ENCODE measurements at regions not wholly inside any gene's neighbourhood (a gene's known extent, or its start where the extent isn't known, plus 50 kb on each side); places are given as distances from the start of the nearest gene placed in this dataset.

DNA sequence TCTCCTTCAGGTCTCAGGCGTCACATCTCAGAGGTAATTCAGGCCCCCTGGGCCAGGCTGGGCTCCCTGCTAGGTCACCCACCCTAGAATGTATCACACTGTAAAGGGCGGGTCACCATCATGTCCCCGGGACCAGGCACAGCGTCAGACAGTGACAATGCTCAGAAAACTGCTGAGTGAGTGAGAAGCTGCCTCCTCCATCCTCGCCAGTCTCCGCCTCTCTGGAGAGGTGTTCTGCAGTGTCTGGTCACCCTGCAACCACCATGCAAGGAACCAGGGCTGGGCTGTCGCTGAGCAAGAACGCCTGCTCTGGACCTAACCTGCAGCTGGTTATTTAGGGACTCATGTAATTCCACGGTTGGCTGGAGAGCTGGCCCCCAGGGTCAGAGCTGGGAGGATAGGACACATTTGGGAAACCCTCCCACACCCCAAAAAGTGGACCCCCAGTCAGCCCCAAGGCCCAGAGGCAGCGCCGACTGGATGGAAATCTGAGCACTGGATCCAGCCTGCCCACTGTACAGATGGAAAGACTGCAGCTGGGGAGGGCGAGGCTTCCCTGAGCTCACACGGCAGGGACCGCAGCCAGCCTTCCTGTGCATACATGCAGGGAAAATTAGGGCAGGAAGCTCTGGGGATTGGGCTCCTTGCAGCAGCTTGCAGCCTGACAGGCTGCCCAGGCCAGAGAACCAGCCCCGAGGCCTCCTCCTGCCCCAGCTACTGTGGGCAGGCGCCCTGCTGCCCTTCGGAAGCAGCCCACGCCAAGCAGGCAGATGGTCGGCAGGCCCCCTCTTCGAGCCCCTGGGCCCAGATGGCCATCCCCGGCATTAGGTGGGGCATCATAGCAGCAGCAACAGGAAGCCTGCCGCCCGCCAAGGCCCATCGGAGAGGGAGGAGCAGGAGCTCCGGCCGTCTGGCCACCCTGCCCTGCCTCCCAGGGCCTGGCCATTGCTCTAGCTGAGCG lies 105.4 kb upstream of the ZMIZ1 start:
- TF ChIP-seq TAF1 (IDR thresholded peaks at IDR 0.05; ENCODE audit: borderline replicate concordance, low read depth, low read length) (no peak), MEF2A (IDR thresholded peaks at IDR 0.05; ENCODE audit: borderline replicate concordance, low read depth) (no peak), RAD21 (IDR thresholded peaks at IDR 0.05; ENCODE audit: low read length) (peak; percentile 38), RFX5 (IDR thresholded peaks at IDR 0.05; ENCODE audit: low read length) (no peak), EZH2phosphoT487 (IDR thresholded peaks at IDR 0.05; ENCODE audit: borderline replicate concordance, low read depth) (no peak), NFIC (IDR thresholded peaks at IDR 0.05; ENCODE audit: borderline replicate concordance) (no peak), FOXJ3 (CRISPR knock-in tag; IDR thresholded peaks at IDR 0.05) (peak; percentile 97), USF2 (IDR thresholded peaks at IDR 0.05; ENCODE audit: borderline replicate concordance, low read depth, low read length) (no peak), NRF1 (IDR thresholded peaks at IDR 0.05; ENCODE audit: low read depth, low read length) (no peak), GABPA (IDR thresholded peaks at IDR 0.05; ENCODE audit: low read depth) (no peak), TEAD4 (IDR thresholded peaks at IDR 0.05; ENCODE audit: borderline replicate concordance, insufficient read depth) (no peak)
- TF ChIP-seq, protein P1, sequence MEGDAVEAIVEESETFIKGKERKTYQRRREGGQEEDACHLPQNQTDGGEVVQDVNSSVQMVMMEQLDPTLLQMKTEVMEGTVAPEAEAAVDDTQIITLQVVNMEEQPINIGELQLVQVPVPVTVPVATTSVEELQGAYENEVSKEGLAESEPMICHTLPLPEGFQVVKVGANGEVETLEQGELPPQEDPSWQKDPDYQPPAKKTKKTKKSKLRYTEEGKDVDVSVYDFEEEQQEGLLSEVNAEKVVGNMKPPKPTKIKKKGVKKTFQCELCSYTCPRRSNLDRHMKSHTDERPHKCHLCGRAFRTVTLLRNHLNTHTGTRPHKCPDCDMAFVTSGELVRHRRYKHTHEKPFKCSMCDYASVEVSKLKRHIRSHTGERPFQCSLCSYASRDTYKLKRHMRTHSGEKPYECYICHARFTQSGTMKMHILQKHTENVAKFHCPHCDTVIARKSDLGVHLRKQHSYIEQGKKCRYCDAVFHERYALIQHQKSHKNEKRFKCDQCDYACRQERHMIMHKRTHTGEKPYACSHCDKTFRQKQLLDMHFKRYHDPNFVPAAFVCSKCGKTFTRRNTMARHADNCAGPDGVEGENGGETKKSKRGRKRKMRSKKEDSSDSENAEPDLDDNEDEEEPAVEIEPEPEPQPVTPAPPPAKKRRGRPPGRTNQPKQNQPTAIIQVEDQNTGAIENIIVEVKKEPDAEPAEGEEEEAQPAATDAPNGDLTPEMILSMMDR (IDR thresholded peaks at IDR 0.05), result no peak
